ENCODE measurements at regions not wholly inside any gene's neighbourhood (a gene's known extent, or its start where the extent isn't known, plus 50 kb on each side); places are given as distances from the start of the nearest gene placed in this dataset.
A peak's percentile ranks its signal among the peaks of the same experiment; 100 is the strongest.

- Histone ChIP-seq H3K9me3 (ENCODE audit: insufficient read depth, low read length) (no peaks in the 10 kb centered on the region), H3K9ac (ENCODE audit: low read length) (no peak overlapping the region), H3K27ac (ENCODE audit: low read length) (no peak overlapping the region), H3K27me3 (ENCODE audit: low read depth, low read length) (peaks cover 25% of the 10 kb centered on the region), H3K36me3 (replicated peaks; ENCODE audit: low read depth, low read length) (no peaks in the 10 kb centered on the region), H3K4me1 (ENCODE audit: low read length) (no peaks in the 10 kb centered on the region), H3K4me2 (ENCODE audit: low read length) (no peak overlapping the region), H4K20me1 (ENCODE audit: insufficient read depth, low read length) (no peaks in the 10 kb centered on the region), H3K4me3 (ENCODE audit: low read length) (no peak overlapping the region), H3K79me2 (ENCODE audit: low read length) (no peaks in the 10 kb centered on the region), H2AFZ (ENCODE audit: low read depth, low read length) (no peak overlapping the region)
- no peak for TF ChIP-seq EZH2phosphoT487 (IDR thresholded peaks at IDR 0.05; ENCODE audit: low read depth)
- TF ChIP-seq, protein P1, sequence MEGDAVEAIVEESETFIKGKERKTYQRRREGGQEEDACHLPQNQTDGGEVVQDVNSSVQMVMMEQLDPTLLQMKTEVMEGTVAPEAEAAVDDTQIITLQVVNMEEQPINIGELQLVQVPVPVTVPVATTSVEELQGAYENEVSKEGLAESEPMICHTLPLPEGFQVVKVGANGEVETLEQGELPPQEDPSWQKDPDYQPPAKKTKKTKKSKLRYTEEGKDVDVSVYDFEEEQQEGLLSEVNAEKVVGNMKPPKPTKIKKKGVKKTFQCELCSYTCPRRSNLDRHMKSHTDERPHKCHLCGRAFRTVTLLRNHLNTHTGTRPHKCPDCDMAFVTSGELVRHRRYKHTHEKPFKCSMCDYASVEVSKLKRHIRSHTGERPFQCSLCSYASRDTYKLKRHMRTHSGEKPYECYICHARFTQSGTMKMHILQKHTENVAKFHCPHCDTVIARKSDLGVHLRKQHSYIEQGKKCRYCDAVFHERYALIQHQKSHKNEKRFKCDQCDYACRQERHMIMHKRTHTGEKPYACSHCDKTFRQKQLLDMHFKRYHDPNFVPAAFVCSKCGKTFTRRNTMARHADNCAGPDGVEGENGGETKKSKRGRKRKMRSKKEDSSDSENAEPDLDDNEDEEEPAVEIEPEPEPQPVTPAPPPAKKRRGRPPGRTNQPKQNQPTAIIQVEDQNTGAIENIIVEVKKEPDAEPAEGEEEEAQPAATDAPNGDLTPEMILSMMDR (IDR thresholded peaks at IDR 0.05; ENCODE audit: low read depth, low read length): no peak
Measured at GRCh38 chr4:55733932-55734331, 85.7 kb upstream of the EXOC1L start.

GRCh38 chr4:55736605-55737183, 82.9 kb upstream of the EXOC1L start:
- H3K4me3 ChIP-seq (ENCODE audit: low read length): no peak overlapping the region
- peak overlapping the region; percentile 35 for H3K4me2 ChIP-seq (ENCODE audit: low read length)
- no peaks in the 10 kb centered on the region for H3K79me2 ChIP-seq (ENCODE audit: low read length)
- no peak overlapping the region for H2AFZ ChIP-seq (ENCODE audit: low read depth, low read length)
- no peak overlapping the region for H3K9ac ChIP-seq (ENCODE audit: low read length)
- H3K4me1 ChIP-seq (ENCODE audit: low read length): no peaks in the 10 kb centered on the region
- H4K20me1 ChIP-seq (ENCODE audit: insufficient read depth, low read length): no peaks in the 10 kb centered on the region
- TF ChIP-seq, protein P1 (IDR thresholded peaks at IDR 0.05; ENCODE audit: low read depth, low read length): peak; percentile 67
- no peak for TF ChIP-seq EZH2phosphoT487 (IDR thresholded peaks at IDR 0.05; ENCODE audit: low read depth)
- H3K27me3 ChIP-seq (ENCODE audit: low read depth, low read length): peaks cover 9% of the 10 kb centered on the region; the same call in 1 of the 2 replicates
- H3K9me3 ChIP-seq (ENCODE audit: insufficient read depth, low read length): no peaks in the 10 kb centered on the region
- H3K27ac ChIP-seq (ENCODE audit: low read length): no peak overlapping the region
- H3K36me3 ChIP-seq (replicated peaks; ENCODE audit: low read depth, low read length): no peaks in the 10 kb centered on the region

DNA sequence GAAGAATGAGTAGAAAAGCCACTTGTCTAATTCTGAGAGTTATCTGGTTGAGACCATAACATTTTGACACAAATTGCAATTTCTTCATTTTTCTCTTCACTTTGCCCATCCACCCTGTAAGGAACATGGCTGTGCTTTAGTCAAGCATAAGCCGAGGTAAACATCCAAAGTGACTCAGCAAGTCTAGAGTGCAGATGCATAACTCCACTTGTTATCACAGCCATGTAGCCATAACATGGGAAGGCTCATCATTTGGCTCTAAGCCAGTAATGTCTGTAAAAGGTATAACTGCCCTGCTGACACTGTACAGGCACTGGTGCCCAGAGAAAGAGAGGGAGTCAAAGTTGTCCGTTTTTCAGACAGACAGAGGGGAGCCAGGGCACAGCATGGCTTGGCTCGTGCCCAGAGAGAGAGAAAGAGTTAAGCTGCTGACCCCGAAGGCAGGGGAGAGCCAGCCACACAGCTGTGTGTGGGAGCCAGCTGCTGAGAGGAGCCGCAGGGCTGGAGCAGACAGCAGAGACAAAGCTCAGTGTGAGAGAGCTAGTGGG, 76.9 kb upstream of the EXOC1L start:
- Histone ChIP-seq H3K9me3 (ENCODE audit: insufficient read depth, low read length) (no peaks in the 10 kb centered on the region), H3K4me3 (ENCODE audit: low read length) (no peak overlapping the region), H2AFZ (ENCODE audit: low read depth, low read length) (no peak overlapping the region), H3K9ac (ENCODE audit: low read length) (no peak overlapping the region), H3K4me1 (ENCODE audit: low read length) (no peaks in the 10 kb centered on the region), H3K36me3 (replicated peaks; ENCODE audit: low read depth, low read length) (no peaks in the 10 kb centered on the region), H3K27ac (ENCODE audit: low read length) (no peak overlapping the region), H4K20me1 (ENCODE audit: insufficient read depth, low read length) (no peaks in the 10 kb centered on the region), H3K4me2 (ENCODE audit: low read length) (no peak overlapping the region), H3K27me3 (ENCODE audit: low read depth, low read length) (peaks cover 3% of the 10 kb centered on the region; the same call in 1 of the 2 replicates), H3K79me2 (ENCODE audit: low read length) (no peaks in the 10 kb centered on the region)
- TF ChIP-seq, protein P1 (IDR thresholded peaks at IDR 0.05; ENCODE audit: low read depth, low read length): no peak
- no peak for TF ChIP-seq EZH2phosphoT487 (IDR thresholded peaks at IDR 0.05; ENCODE audit: low read depth)

DNA sequence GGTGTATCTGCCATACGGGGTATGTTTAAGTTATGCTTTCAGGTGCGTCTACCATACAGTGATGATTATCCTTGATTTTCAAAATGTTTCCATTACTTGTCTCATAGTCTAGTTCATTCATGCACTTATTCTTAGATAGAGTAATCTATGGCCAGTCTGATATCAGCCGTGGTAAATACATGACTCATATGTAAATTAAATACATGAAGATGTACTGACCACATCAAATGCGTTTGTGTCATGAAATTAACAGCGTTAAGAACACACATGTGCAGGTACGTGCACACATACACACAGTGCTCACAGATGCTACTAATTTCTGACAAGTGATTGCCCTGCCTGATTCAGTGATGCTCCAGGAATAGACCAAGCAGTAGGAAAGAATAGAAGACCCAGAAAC, 75.2 kb upstream of the EXOC1L start:
- Histone ChIP-seq H3K4me3 (ENCODE audit: low read length) (no peak overlapping the region), H3K79me2 (ENCODE audit: low read length) (no peaks in the 10 kb centered on the region), H3K27ac (ENCODE audit: low read length) (no peak overlapping the region), H3K36me3 (replicated peaks; ENCODE audit: low read depth, low read length) (no peaks in the 10 kb centered on the region), H3K9me3 (ENCODE audit: insufficient read depth, low read length) (no peaks in the 10 kb centered on the region), H3K27me3 (ENCODE audit: low read depth, low read length) (peaks cover 3% of the 10 kb centered on the region; the same call in 1 of the 2 replicates), H3K4me1 (ENCODE audit: low read length) (peaks cover 7% of the 10 kb centered on the region), H3K9ac (ENCODE audit: low read length) (no peak overlapping the region), H2AFZ (ENCODE audit: low read depth, low read length) (no peak overlapping the region), H3K4me2 (ENCODE audit: low read length) (no peak overlapping the region), H4K20me1 (ENCODE audit: insufficient read depth, low read length) (no peaks in the 10 kb centered on the region)
- TF ChIP-seq, protein P1 (IDR thresholded peaks at IDR 0.05; ENCODE audit: low read depth, low read length): no peak
- TF ChIP-seq EZH2phosphoT487 (IDR thresholded peaks at IDR 0.05; ENCODE audit: low read depth): no peak
